Left ventricle myocardium inferior (tissue), 1 donor: ENCODE measurements at regions not wholly inside any gene's neighbourhood (a gene's known extent, or its start where the extent isn't known, plus 50 kb on each side); places are given as distances from the start of the nearest gene placed in this dataset.

Experiments
- DNase-seq: peaks from one replicate; pipeline ENCODE4 v3.0.0-alpha.2; 2020
- H3K27ac ChIP-seq: fragments of 200-600 bp; replicated peaks from 2 replicates; pipeline ENCODE4 v1.8.0; 2021
- H3K27me3 ChIP-seq: fragments of 200-600 bp; 2 replicates; pipeline ENCODE4 v1.8.0; 2021; ENCODE audit warnings: low read depth
- H3K36me3 ChIP-seq: fragments of 200-600 bp; 2 replicates; pipeline ENCODE4 v1.8.0; 2021
- H3K4me1 ChIP-seq: fragments of 200-600 bp; 2 replicates; pipeline ENCODE4 v1.8.0; 2021
- H3K4me3 ChIP-seq: fragments of 200-600 bp; 2 replicates; pipeline ENCODE4 v1.8.0; 2021; ENCODE audit warnings: mild to moderate bottlenecking, moderate library complexity
- H3K9me3 ChIP-seq: fragments of 200-600 bp; replicated peaks from 2 replicates; pipeline ENCODE4 v1.8.0; 2021
- intact Hi-C: fragments of 100-400 bp; cut with micrococcal nuclease; formaldehyde crosslinking; loops from one replicate; pipeline ENCODE4 v1.11.0; 2022
- TF ChIP-seq, protein P1 (sequence below): fragments of 200-600 bp; IDR thresholded peaks from 2 replicates; pipeline ENCODE4 v1.8.0; 2021; ENCODE audit warnings: antibody characterized with exemption, mild to moderate bottlenecking, borderline replicate concordance
- donor health status: DM: no; HTN: yes; CAD: no; lungs with severe emphysema.

DNA sequence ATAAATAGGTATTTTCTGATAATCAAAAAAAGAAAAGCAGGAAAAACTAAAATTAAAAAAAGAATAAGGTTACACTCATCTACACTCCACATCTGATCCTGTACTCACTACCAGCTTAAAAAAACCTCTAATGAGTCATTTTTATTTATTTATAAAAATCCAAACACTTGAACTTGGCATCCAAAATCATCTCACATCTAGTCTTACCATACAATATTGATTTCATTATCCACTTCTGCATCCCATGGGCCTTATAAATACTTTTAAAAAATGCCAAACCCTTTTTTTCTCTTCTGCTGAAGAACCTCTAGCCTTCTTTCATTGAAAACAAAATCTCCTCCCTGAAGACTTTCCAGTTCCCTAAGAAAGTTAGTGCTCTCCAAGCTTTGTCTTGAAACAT is 109.7 kb downstream of the TMTC3 start:
- H3K27ac ChIP-seq: no peak overlapping the region
- no peaks in the 10 kb centered on the region for H3K4me1 ChIP-seq
- no peaks in the 10 kb centered on the region for H3K27me3 ChIP-seq
- intact Hi-C loops: no loop called here
- DNase-seq: no peak
- no peak overlapping the region for H3K4me3 ChIP-seq
- TF ChIP-seq, protein P1, sequence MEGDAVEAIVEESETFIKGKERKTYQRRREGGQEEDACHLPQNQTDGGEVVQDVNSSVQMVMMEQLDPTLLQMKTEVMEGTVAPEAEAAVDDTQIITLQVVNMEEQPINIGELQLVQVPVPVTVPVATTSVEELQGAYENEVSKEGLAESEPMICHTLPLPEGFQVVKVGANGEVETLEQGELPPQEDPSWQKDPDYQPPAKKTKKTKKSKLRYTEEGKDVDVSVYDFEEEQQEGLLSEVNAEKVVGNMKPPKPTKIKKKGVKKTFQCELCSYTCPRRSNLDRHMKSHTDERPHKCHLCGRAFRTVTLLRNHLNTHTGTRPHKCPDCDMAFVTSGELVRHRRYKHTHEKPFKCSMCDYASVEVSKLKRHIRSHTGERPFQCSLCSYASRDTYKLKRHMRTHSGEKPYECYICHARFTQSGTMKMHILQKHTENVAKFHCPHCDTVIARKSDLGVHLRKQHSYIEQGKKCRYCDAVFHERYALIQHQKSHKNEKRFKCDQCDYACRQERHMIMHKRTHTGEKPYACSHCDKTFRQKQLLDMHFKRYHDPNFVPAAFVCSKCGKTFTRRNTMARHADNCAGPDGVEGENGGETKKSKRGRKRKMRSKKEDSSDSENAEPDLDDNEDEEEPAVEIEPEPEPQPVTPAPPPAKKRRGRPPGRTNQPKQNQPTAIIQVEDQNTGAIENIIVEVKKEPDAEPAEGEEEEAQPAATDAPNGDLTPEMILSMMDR: no peak
- H3K9me3 ChIP-seq: no peaks in the 10 kb centered on the region
- no peaks in the 10 kb centered on the region for H3K36me3 ChIP-seq

DNA sequence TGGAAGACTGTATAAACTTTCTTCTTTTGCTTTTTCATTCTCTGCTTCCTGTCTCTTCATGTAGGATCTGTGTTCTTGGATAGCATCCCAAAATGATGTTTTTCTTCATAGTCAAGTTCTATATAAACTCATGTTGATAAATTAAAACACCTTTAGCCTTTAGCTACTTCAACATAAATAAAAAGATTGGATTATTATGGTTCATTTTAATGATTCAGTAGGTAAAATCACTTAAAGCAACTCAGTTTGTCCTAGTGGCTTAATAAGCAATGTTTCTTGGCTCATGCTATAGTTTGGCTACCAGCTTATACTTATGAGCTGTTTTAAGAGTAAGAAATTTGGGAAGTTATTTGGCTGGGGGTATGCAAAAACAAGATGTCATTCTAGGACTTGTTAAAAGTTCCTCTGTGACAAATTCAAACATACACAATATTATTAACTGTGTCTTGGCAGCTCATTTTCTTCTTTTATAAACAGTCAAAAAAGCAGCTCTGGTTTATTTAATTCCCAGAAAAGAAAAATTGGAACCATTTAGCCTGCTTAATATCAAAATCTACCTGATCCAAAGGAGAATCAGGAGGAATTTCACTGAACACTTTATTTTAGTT is 111.4 kb downstream of the TMTC3 start:
- TF ChIP-seq, protein P1: no peak

DNA sequence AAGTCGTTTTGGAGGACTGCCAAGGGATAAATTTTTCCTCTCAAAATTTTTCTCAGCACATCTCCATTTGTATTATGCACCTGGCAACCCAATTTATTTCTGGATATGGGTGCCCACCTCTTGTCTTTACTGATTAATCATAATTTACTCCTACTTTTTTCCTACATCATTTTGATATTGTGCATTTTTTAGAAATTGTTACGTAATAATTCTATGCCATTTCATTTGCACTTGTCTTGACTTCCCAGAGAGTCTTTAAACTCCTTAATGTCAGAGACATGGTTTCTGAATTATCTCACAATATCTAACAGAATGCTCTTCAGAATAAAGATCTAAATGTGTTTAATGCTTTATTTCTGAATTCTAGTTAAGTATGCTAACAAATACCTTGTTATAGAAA is 113.1 kb downstream of the TMTC3 start:
- no peaks in the 10 kb centered on the region for H3K27me3 ChIP-seq
- DNase-seq: no peak
- H3K36me3 ChIP-seq: no peaks in the 10 kb centered on the region
- H3K27ac ChIP-seq: no peak overlapping the region
- TF ChIP-seq, protein P1: no peak
- H3K4me1 ChIP-seq: no peaks in the 10 kb centered on the region
- intact Hi-C loops: no loop called here
- H3K9me3 ChIP-seq: no peaks in the 10 kb centered on the region
- H3K4me3 ChIP-seq: no peak overlapping the region

More for the DNA sequence above, 111.4 kb downstream of the TMTC3 start:
- Histone ChIP-seq H3K36me3 (no peaks in the 10 kb centered on the region), H3K4me1 (no peaks in the 10 kb centered on the region), H3K9me3 (no peaks in the 10 kb centered on the region), H3K4me3 (no peak overlapping the region), H3K27me3 (no peaks in the 10 kb centered on the region), H3K27ac (no peak overlapping the region)
- DNase-seq: no peak
- intact Hi-C loops: no loop called here

DNA sequence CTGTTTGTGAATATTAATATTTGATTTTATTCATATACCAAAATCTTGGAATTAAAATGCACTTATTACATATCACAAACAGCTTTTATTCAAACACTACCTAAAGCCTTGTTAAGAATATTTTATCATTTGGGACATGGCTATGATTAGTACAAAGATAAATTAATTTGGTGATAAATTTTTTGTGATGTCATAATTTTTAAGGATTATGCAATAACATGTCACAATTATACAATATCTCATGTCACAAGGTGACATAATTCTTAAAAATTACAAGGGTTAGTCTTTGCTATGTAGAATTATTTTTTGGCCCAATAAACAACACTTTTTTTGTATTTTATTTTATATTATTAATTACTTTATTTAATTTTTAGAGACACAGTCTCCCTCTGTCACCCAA is 113.7 kb downstream of the TMTC3 start:
- no peak for DNase-seq
- TF ChIP-seq, protein P1: no peak
- Histone ChIP-seq H3K27ac (no peak overlapping the region), H3K4me3 (no peak overlapping the region), H3K36me3 (no peaks in the 10 kb centered on the region), H3K27me3 (no peaks in the 10 kb centered on the region), H3K4me1 (no peaks in the 10 kb centered on the region), H3K9me3 (no peaks in the 10 kb centered on the region)
- intact Hi-C loops: no loop called here

DNA sequence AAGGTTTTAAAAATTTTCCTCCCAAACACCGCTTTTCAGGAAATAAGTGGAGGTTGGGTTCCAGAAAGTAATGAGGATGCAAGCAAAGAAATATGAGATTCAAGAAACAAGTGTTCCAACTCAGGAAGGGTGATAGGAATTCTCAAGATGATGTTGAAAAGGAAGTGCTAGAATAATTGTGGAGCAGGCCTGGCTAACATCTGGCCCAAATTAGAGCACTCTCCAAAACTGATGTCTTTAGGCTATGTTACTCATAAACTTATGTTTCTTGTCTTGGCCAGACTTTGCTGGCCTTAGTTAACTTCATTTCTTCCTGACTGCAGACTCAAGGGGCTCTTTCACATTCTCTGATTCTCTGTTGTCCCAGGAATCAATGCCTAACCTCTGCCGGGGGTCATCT is 116.3 kb downstream of the TMTC3 start:
- H3K27ac ChIP-seq: no peak overlapping the region

More for the DNA sequence above, 116.3 kb downstream of the TMTC3 start:
- DNase-seq: no peak
- H3K4me1 ChIP-seq: no peaks in the 10 kb centered on the region
- TF ChIP-seq, protein P1: no peak
- no peaks in the 10 kb centered on the region for H3K27me3 ChIP-seq
- H3K36me3 ChIP-seq: no peaks in the 10 kb centered on the region
- intact Hi-C loops: no loop called here
- no peak overlapping the region for H3K4me3 ChIP-seq
- H3K9me3 ChIP-seq: no peaks in the 10 kb centered on the region
